ENCODE measurements at regions not wholly inside any gene's neighbourhood (a gene's known extent, or its start where the extent isn't known, plus 50 kb on each side); places are given as distances from the start of the nearest gene placed in this dataset.

GRCh38 chr7:49638166-49638565, 135.3 kb upstream of the VWC2 start:
- Histone ChIP-seq H3F3A (ENCODE audit: insufficient read depth, low read depth) (no peaks in the 10 kb centered on the region), H3K27me3 (ENCODE audit: insufficient read depth, low read depth) (no peaks in the 10 kb centered on the region), H3K9me3 (ENCODE audit: insufficient read depth, low read depth) (no peaks in the 10 kb centered on the region), H3K27ac (no peak overlapping the region), H3K4me3 (no peak overlapping the region), H2AFZ (no peak overlapping the region), H3K4me2 (no peak overlapping the region), H4K20me1 (ENCODE audit: insufficient read depth) (no peaks in the 10 kb centered on the region), H3K4me1 (replicated peaks; ENCODE audit: insufficient read depth) (no peaks in the 10 kb centered on the region), H3K79me2 (ENCODE audit: low read depth) (no peaks in the 10 kb centered on the region), H3K36me3 (ENCODE audit: low read depth) (no peaks in the 10 kb centered on the region), H3K9me2 (ENCODE audit: insufficient read depth) (no peaks in the 10 kb centered on the region)
- TF ChIP-seq EZH2 (IDR thresholded peaks at IDR 0.05; ENCODE audit: low read depth) (no peak), CTCF (conservative IDR thresholded peaks at IDR 0.05) (no peak; the same call in 1 of the 2 replicates)
- no peak for DNase-seq
- ChIA-PET CTCF (no interaction called here), POLR2A (ENCODE audit: unreplicated experiment) (no interaction called here)
- BruUV-seq (replicated peaks): no TSS peak
- intact Hi-C loops (cut with micrococcal nuclease; ENCODE audit: unreplicated experiment): no loop called here

GRCh38 chr7:49639068-49639593, 134.3 kb upstream of the VWC2 start:
- no peak overlapping the region for H3K4me2 ChIP-seq
- H2AFZ ChIP-seq: no peak overlapping the region
- no peak for DNase-seq
- H3K27me3 ChIP-seq (ENCODE audit: insufficient read depth, low read depth): no peaks in the 10 kb centered on the region
- H3K4me3 ChIP-seq: no peak overlapping the region
- no peak overlapping the region for H3K27ac ChIP-seq
- H4K20me1 ChIP-seq (ENCODE audit: insufficient read depth): no peaks in the 10 kb centered on the region
- no peaks in the 10 kb centered on the region for H3K36me3 ChIP-seq (ENCODE audit: low read depth)
- CTCF ChIA-PET: no interaction called here
- no peaks in the 10 kb centered on the region for H3K9me3 ChIP-seq (ENCODE audit: insufficient read depth, low read depth)
- no peaks in the 10 kb centered on the region for H3K9me2 ChIP-seq (ENCODE audit: insufficient read depth)
- H3K79me2 ChIP-seq (ENCODE audit: low read depth): no peaks in the 10 kb centered on the region
- intact Hi-C loops (cut with micrococcal nuclease; ENCODE audit: unreplicated experiment): no loop called here
- H3K4me1 ChIP-seq (replicated peaks; ENCODE audit: insufficient read depth): no peaks in the 10 kb centered on the region
- POLR2A ChIA-PET (ENCODE audit: unreplicated experiment): no interaction called here
- H3F3A ChIP-seq (ENCODE audit: insufficient read depth, low read depth): no peaks in the 10 kb centered on the region
- TF ChIP-seq EZH2 (IDR thresholded peaks at IDR 0.05; ENCODE audit: low read depth): no peak
- TF ChIP-seq CTCF (conservative IDR thresholded peaks at IDR 0.05): no peak
- no TSS peak for BruUV-seq (replicated peaks)

DNA sequence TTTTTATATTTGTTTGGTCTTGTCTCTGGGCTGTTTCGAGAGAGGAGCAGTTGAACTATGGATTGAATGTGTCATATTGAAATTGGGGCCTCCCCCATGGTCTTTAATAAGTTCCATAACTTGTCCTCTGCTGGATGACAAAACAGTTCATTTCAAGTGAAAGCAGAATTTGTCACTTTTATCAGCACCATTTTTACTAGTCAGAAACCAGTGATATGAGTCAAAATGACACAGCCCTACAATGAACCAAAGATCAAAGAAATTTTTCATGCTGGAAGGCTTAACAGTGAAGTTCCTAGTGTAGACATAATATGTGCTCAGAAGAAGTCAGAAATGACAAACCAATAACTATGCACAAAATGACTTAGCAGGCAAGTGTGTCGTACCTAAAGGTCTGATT, 133.6 kb upstream of the VWC2 start:
- Histone ChIP-seq H3K36me3 (ENCODE audit: low read depth) (no peaks in the 10 kb centered on the region), H3K27me3 (ENCODE audit: insufficient read depth, low read depth) (no peaks in the 10 kb centered on the region), H3K4me2 (no peak overlapping the region), H3K9me2 (ENCODE audit: insufficient read depth) (no peaks in the 10 kb centered on the region), H3K27ac (no peak overlapping the region), H3K79me2 (ENCODE audit: low read depth) (no peaks in the 10 kb centered on the region), H3F3A (ENCODE audit: insufficient read depth, low read depth) (no peaks in the 10 kb centered on the region), H3K4me1 (replicated peaks; ENCODE audit: insufficient read depth) (no peaks in the 10 kb centered on the region), H2AFZ (no peak overlapping the region), H4K20me1 (ENCODE audit: insufficient read depth) (no peaks in the 10 kb centered on the region), H3K9me3 (ENCODE audit: insufficient read depth, low read depth) (no peaks in the 10 kb centered on the region), H3K4me3 (no peak overlapping the region)
- TF ChIP-seq EZH2 (IDR thresholded peaks at IDR 0.05; ENCODE audit: low read depth) (no peak), CTCF (conservative IDR thresholded peaks at IDR 0.05) (no peak)
- ChIA-PET POLR2A (ENCODE audit: unreplicated experiment) (no interaction called here), CTCF (no interaction called here)
- intact Hi-C loops (cut with micrococcal nuclease; ENCODE audit: unreplicated experiment): no loop called here
- DNase-seq: no peak
- BruUV-seq (replicated peaks): no TSS peak

All from PC-9 (cell line).